ENCODE measurements at regions not wholly inside any gene's neighbourhood (a gene's known extent, or its start where the extent isn't known, plus 50 kb on each side); places are given as distances from the start of the nearest gene placed in this dataset.

DNA sequence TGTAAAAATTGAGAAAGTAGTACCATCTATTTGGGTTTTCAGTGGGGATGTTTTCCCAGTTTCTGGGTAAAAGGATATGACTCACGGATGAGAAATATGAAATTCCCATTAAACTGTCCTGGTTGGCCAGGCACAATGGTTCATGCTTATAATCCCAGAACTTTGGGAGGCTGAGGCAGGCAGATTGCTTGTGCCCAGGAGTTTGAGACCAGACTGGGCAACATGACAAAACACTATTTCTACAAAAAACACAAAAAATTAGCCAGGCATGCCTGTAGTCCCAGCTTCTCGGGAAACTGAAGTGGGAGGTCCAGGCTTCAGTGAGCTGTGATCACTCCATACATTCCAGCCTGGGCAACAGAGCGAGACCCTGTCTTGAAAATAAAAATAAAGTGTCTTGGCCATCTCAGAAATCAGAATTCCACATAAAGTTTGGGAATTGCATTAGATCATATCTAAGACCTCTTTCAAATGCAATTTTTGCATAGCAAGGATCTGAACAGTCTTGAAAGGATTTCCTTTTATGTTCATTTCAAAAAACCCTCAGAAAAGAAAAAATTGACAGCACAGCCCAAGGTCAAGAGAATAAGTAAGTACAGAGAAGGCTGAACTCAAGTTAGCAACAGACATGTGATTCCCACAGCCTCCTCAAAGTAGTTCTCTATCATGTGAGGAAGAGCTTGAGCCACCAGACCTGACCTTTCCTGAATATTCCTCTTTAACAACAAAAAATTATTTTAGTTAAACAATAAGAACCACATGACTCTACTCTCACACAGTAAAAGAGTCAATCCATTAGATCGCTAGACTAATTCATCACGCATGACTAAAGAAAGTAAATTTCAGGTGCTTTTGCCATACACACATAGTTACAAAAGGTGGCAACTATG lies 141.5 kb upstream of the CAV2 start:
- CTCF ChIA-PET (ENCODE audit: low intra/inter-chr PET ratio), result no interaction called here

GRCh38 chr7:116361767-116362166 lies 137.8 kb upstream of the CAV2 start:
- ATAC-seq (no peak), FAIRE-seq (no peak), DNase-seq (ENCODE audit: extremely low read depth in 1 of 4, low spot score in 3 of 4) (no peak)
- Histone ChIP-seq H2AFZ (ENCODE audit: low read depth, low read length) (no peak overlapping the region), H3K27ac (ENCODE audit: extremely low read depth, low read depth, low read length) (no peak overlapping the region), H4K20me1 (replicated peaks; ENCODE audit: control insufficient read depth, insufficient read depth, low read length) (no peaks in the 10 kb centered on the region), H3K4me2 (ENCODE audit: insufficient read depth, low read length) (no peak overlapping the region), H3K9me1 (ENCODE audit: control insufficient read depth, insufficient read depth, low read length) (no peaks in the 10 kb centered on the region), H3K27me3 (ENCODE audit: control insufficient read depth in 2 of 2, insufficient read depth in 2 of 2, low read length in 2 of 2) (no peaks in the 10 kb centered on the region), H3K36me3 (ENCODE audit: control insufficient read depth, insufficient read depth, low read length) (no peaks in the 10 kb centered on the region), H3K4me1 (replicated peaks in 1 of 2; ENCODE audit: control insufficient read depth in 2 of 2, insufficient read depth in 2 of 2, low read length in 2 of 2) (peaks cover 0 to 6% of the 10 kb centered on the region in 2 experiments; a peak in 1 of 5 replicates), H3K79me2 (ENCODE audit: control insufficient read depth, insufficient read depth, low read length) (no peaks in the 10 kb centered on the region), H3K4me3 (no peak overlapping the region), H3K9ac (ENCODE audit: insufficient read depth in 1 of 2, low read depth in 2 of 2, low read length in 2 of 2) (no peak overlapping the region), H3K9me3 (replicated peaks; ENCODE audit: control insufficient read depth, insufficient read depth, low read depth, low read length) (no peaks in the 10 kb centered on the region)
- BruUV-seq (replicated peaks), result no TSS peak
- CTCF ChIA-PET (ENCODE audit: low intra/inter-chr PET ratio), result no interaction called here
- intact Hi-C loops (cut with micrococcal nuclease) (no loop called here), in situ Hi-C loops (cut with MboI) (no loop called here)
- WGBS (ENCODE audit: insufficient coverage, low coverage, missing lambda C conversion rate), result 47% methylated on average over 3 of the region's 3 CpGs
- POLR2A ChIA-PET, result no interaction called here
- TF ChIP-seq HMGXB4 (CRISPR knock-in tag; IDR thresholded peaks at IDR 0.05), result no peak
- TF ChIP-seq, protein P1, sequence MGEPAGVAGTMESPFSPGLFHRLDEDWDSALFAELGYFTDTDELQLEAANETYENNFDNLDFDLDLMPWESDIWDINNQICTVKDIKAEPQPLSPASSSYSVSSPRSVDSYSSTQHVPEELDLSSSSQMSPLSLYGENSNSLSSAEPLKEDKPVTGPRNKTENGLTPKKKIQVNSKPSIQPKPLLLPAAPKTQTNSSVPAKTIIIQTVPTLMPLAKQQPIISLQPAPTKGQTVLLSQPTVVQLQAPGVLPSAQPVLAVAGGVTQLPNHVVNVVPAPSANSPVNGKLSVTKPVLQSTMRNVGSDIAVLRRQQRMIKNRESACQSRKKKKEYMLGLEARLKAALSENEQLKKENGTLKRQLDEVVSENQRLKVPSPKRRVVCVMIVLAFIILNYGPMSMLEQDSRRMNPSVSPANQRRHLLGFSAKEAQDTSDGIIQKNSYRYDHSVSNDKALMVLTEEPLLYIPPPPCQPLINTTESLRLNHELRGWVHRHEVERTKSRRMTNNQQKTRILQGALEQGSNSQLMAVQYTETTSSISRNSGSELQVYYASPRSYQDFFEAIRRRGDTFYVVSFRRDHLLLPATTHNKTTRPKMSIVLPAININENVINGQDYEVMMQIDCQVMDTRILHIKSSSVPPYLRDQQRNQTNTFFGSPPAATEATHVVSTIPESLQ (CRISPR knock-in tag; IDR thresholded peaks at IDR 0.05), result no peak
- no peak for TF ChIP-seq SAFB2 (IDR thresholded peaks at IDR 0.05; ENCODE audit: borderline replicate concordance, low read depth, low read length, severe bottlenecking)
- no peak for TF ChIP-seq CAMTA2 (CRISPR knock-in tag; conservative IDR thresholded peaks at IDR 0.05)
- TF ChIP-seq SMARCA4 (IDR thresholded peaks at IDR 0.05), result no peak
- TF ChIP-seq ZNF347 (CRISPR knock-in tag; IDR thresholded peaks at IDR 0.05; ENCODE audit: low read depth), result no peak
- TF ChIP-seq TSC22D4 (tag; IDR thresholded peaks at IDR 0.05), result no peak

More for the DNA sequence above, 141.5 kb upstream of the CAV2 start:
- H3K9ac ChIP-seq (ENCODE audit: insufficient read depth in 1 of 2, low read depth in 2 of 2, low read length in 2 of 2), result no peak overlapping the region
- 36% methylated on average over 5 of the region's 5 CpGs for WGBS (ENCODE audit: insufficient coverage, low coverage, missing lambda C conversion rate)
- H3K79me2 ChIP-seq (ENCODE audit: control insufficient read depth, insufficient read depth, low read length), result no peaks in the 10 kb centered on the region
- H3K9me3 ChIP-seq (replicated peaks; ENCODE audit: control insufficient read depth, insufficient read depth, low read depth, low read length), result no peaks in the 10 kb centered on the region
- no peak overlapping the region for H3K4me2 ChIP-seq (ENCODE audit: insufficient read depth, low read length)
- intact Hi-C loops (cut with micrococcal nuclease), result no loop called here
- no peak overlapping the region for H2AFZ ChIP-seq (ENCODE audit: low read depth, low read length)
- H3K27me3 ChIP-seq (ENCODE audit: control insufficient read depth in 2 of 2, insufficient read depth in 2 of 2, low read length in 2 of 2), result no peaks in the 10 kb centered on the region
- H3K4me3 ChIP-seq, result no peak overlapping the region
- POLR2A ChIA-PET, result interaction anchor here (1.6 kb wide), 1 partner anchor 12 kb away, joined by 3 read pairs; no protein-coding TSS in a partner anchor
- DNase-seq (ENCODE audit: extremely low read depth in 1 of 4, low spot score in 3 of 4), result no peak
- no peak for FAIRE-seq
- no peak for TF ChIP-seq RAD51 (IDR thresholded peaks at IDR 0.05; ENCODE audit: borderline replicate concordance, low read depth)
- no peaks in the 10 kb centered on the region for H3K36me3 ChIP-seq (ENCODE audit: control insufficient read depth, insufficient read depth, low read length)
- BruUV-seq (replicated peaks), result no TSS peak
- no peaks in the 10 kb centered on the region for H4K20me1 ChIP-seq (replicated peaks; ENCODE audit: control insufficient read depth, insufficient read depth, low read length)
- H3K27ac ChIP-seq (ENCODE audit: extremely low read depth, low read depth, low read length), result no peak overlapping the region
- no peak for ATAC-seq
- H3K4me1 ChIP-seq (replicated peaks in 1 of 2; ENCODE audit: control insufficient read depth in 2 of 2, insufficient read depth in 2 of 2, low read length in 2 of 2), result peaks cover 0 to 15% of the 10 kb centered on the region in 2 experiments; a peak in 3 of 5 replicates
- no peaks in the 10 kb centered on the region for H3K9me1 ChIP-seq (ENCODE audit: control insufficient read depth, insufficient read depth, low read length)
- in situ Hi-C loops (cut with MboI), result no loop called here

Data from K562 (cell line).